GDM1 (cell line): ENCODE measurements at regions not wholly inside any gene's neighbourhood (a gene's known extent, or its start where the extent isn't known, plus 50 kb on each side); places are given as distances from the start of the nearest gene placed in this dataset.
A peak's percentile ranks its signal among the peaks of the same experiment; 100 is the strongest.

Experiments
- DNase-seq: peaks from one replicate; lab custom pipeline; 2025; lab: John Stamatoyannopoulos, UW

DNA sequence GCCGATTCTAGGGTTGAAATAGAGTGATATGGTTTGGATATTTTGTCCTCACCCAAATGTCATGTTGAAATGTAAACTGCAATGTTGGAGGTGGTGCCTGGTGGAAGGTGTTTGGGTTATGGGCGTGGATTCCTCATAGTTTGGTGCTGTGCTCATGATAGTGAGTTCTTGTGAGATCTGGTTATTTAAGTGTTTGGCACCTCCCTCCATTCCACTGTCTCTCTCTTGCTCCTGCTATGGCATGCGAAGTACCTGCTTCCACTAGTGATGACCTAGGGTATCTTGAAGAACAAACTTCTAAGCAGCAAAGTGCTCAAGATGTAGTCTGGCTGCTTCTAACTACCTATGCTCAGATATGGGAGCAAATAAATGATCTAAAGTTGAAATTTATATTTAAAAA is 56.0 kb upstream of the TSPAN18 start:
- DNase-seq: no peak

DNA sequence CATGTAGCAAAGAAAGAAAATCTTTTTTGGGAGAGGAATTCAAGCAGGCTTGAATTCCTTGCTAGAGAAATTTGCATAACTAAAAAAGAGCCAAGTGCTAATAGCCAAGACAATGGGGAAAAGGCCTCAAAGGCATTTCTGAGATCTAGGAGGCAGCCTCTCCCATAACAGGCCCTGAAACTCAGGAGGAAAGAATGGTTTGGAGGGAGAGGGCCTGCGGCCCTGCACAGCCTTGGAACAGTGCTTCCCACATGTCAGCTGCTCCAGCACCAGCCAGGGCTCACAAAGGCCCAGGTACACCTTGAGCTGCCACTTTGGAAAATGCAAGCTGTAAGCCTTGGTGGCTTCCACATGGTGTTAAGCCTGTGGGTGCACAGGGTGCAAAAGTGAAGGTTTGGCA is 55.5 kb upstream of the TSPAN18 start:
- no peak for DNase-seq

DNA sequence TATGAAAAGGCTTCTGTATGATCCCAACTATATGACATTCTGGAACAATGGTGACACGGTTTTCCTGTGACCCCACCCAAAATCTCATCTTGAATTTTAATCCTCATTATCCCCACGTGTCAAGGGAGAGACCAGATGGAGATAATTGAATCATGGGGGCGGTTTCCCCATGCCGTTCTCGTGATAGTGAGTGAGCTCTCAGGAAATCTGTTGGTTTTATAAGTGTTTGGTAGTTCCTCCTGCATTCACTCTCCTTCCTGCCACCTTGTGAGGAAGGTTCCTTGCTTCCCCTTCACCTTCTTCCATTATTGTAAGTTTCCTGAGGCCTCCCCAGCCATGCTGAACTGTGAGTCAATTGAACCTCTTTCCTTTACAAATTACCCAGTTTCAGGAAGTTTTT is 53.1 kb upstream of the TSPAN18 start:
- DNase-seq: peak; percentile 52

DNA sequence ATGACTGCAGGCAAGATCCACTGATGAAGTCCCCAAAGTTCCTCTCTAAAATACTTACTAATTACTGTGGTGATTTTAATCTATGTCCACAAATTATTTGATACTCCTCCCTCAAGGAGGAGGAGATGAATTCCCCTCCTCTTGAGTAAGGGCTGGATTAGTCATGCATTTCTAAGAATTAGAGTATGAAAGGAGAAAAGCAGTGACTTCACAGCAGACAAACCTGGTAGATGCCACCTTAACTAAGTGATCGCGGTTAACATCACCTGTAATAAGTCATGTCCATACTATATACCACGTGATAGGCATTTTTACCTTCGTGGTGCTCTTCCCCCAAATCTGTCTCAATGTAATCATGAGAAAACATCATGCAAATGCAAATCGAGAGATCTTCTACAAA is 52.0 kb upstream of the TSPAN18 start:
- no peak for DNase-seq

DNA sequence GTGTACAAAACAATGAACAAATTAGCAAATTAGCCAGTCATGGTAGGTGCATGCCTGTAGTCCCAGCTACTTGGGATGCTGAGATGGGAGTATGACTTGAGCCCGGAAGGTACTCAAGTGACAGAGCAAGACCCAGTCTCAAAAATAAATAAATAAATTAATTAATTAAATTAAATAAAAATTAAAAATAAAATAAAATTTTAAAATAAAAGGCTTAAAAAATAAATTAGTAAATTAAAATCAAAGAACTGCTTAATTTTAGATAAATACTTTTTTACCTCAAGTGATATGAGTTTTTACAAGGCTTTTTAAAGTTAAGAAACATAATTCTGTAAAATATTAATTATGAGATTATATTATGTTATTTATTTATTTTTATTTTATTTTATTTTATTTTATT is 50.9 kb upstream of the TSPAN18 start:
- no peak for DNase-seq
